Neural progenitor cell (in vitro differentiated cells): ENCODE measurements at regions not wholly inside any gene's neighbourhood (a gene's known extent, or its start where the extent isn't known, plus 50 kb on each side); places are given as distances from the start of the nearest gene placed in this dataset.
A peak's percentile ranks its signal among the peaks of the same experiment; 100 is the strongest.

ENCODE experiments used
- DNase-seq: peaks from one replicate; pipeline ENCODE4 v3.0.0-alpha.2; 2016; ENCODE audit warnings: low spot score
- H2AFZ ChIP-seq: fragments of 200-600 bp; sonication (generic); replicated peaks from 2 replicates; pipeline ENCODE4 v1.6.1; 2016; ENCODE audit warnings: antibody characterized with exemption
- H3F3A ChIP-seq: fragments of 200-600 bp; sonication (generic); 2 replicates; pipeline ENCODE4 v1.6.1; 2016; ENCODE audit warnings: antibody characterized with exemption, low read depth
- H3K27ac ChIP-seq: fragments of 200-600 bp; sonication (generic); 2 replicates; pipeline ENCODE4 v1.5.1; 2016; ENCODE audit warnings: mild to moderate bottlenecking
- H3K27me3 ChIP-seq: fragments of 200-600 bp; sonication (generic); 2 replicates; pipeline ENCODE4 v1.6.1; 2016; ENCODE audit warnings: mild to moderate bottlenecking, moderate library complexity
- H3K36me3 ChIP-seq: fragments of 200-600 bp; sonication (generic); 2 replicates; pipeline ENCODE4 v1.5.1; 2016
- H3K4me1 ChIP-seq: fragments of 200-600 bp; sonication (generic); 2 replicates; pipeline ENCODE4 v1.6.1; 2016; ENCODE audit warnings: mixed run types
- H3K4me2 ChIP-seq: fragments of 200-600 bp; sonication (generic); 2 replicates; pipeline ENCODE4 v1.6.1; 2016
- H3K4me3 ChIP-seq: fragments of 200-600 bp; sonication (generic); 2 replicates; pipeline ENCODE4 v1.5.1; 2016
- H3K79me2 ChIP-seq: fragments of 200-600 bp; sonication (generic); 2 replicates; pipeline ENCODE4 v1.6.1; 2016; ENCODE audit warnings: low read depth
- H3K9ac ChIP-seq: fragments of 200-600 bp; sonication (generic); 2 replicates; pipeline ENCODE4 v1.6.1; 2016
- H3K9me3 ChIP-seq: fragments of 200-600 bp; sonication (generic); 2 replicates; pipeline ENCODE4 v1.5.1; 2016; ENCODE audit warnings: low read depth
- H4K20me1 ChIP-seq: fragments of 200-600 bp; sonication (generic); 2 replicates; pipeline ENCODE4 v1.6.1; 2016; ENCODE audit warnings: low read depth
- H3K27ac Mint-ChIP-seq: 3 replicates; pipeline ENCODE4 v1.8.0; 2021; ENCODE audit warnings: mixed read lengths
- H3K27me3 Mint-ChIP-seq: 2 replicates; pipeline ENCODE4 v1.8.0; 2022; ENCODE audit warnings: low read depth, mild to moderate bottlenecking, inconsistent platforms, moderate library complexity, mixed read lengths; ENCODE audit not compliant: insufficient read depth
- H3K36me3 Mint-ChIP-seq: 3 replicates; pipeline ENCODE4 v1.8.0; 2021; ENCODE audit warnings: mixed read lengths
- H3K4me1 Mint-ChIP-seq: 3 replicates; pipeline ENCODE4 v1.8.0; 2021; ENCODE audit warnings: mixed read lengths
- H3K4me3 Mint-ChIP-seq: 3 replicates; pipeline ENCODE4 v1.8.0; 2021; ENCODE audit warnings: mild to moderate bottlenecking, moderate library complexity, mixed read lengths
- H3K9me3 Mint-ChIP-seq: 3 replicates; pipeline ENCODE4 v1.8.0; 2020; ENCODE audit warnings: mixed read lengths
- EZH2 ChIP-seq: fragments of 200-600 bp; sonication (generic); IDR thresholded peaks from 2 replicates; pipeline ENCODE4 v1.6.1; 2017; ENCODE audit warnings: antibody characterized with exemption, mild to moderate bottlenecking, moderate library complexity
- EZH2phosphoT487 ChIP-seq: fragments of 200-600 bp; sonication (generic); IDR thresholded peaks from 2 replicates; pipeline ENCODE4 v1.6.1; 2017; ENCODE audit warnings: antibody characterized with exemption
- TF ChIP-seq, protein P1 (sequence below): fragments of 200-600 bp; sonication (generic); IDR thresholded peaks from 2 replicates; pipeline ENCODE4 v1.5.1; 2017; ENCODE audit warnings: antibody characterized with exemption, mild to moderate bottlenecking

GRCh38 chr1:238648296-238648695 lies 738.1 kb upstream of the CHRM3 start:
- no peak for DNase-seq
- no peaks in the 10 kb centered on the region for H3K36me3 Mint-ChIP-seq
- peaks cover 9% of the 10 kb centered on the region for H3K4me1 Mint-ChIP-seq
- Histone ChIP-seq H3K9ac (no peak overlapping the region), H3K4me3 (no peak overlapping the region), H3K4me1 (peaks cover 16% of the 10 kb centered on the region), H3K9me3 (no peaks in the 10 kb centered on the region), H3K4me2 (no peak overlapping the region), H3K36me3 (no peaks in the 10 kb centered on the region), H3K79me2 (no peaks in the 10 kb centered on the region), H3K27ac (no peak overlapping the region), H3F3A (no peaks in the 10 kb centered on the region), H2AFZ (no peak overlapping the region), H3K27me3 (no peaks in the 10 kb centered on the region), H4K20me1 (no peaks in the 10 kb centered on the region)
- no peak for TF ChIP-seq EZH2phosphoT487
- TF ChIP-seq EZH2: no peak
- TF ChIP-seq, protein P1, sequence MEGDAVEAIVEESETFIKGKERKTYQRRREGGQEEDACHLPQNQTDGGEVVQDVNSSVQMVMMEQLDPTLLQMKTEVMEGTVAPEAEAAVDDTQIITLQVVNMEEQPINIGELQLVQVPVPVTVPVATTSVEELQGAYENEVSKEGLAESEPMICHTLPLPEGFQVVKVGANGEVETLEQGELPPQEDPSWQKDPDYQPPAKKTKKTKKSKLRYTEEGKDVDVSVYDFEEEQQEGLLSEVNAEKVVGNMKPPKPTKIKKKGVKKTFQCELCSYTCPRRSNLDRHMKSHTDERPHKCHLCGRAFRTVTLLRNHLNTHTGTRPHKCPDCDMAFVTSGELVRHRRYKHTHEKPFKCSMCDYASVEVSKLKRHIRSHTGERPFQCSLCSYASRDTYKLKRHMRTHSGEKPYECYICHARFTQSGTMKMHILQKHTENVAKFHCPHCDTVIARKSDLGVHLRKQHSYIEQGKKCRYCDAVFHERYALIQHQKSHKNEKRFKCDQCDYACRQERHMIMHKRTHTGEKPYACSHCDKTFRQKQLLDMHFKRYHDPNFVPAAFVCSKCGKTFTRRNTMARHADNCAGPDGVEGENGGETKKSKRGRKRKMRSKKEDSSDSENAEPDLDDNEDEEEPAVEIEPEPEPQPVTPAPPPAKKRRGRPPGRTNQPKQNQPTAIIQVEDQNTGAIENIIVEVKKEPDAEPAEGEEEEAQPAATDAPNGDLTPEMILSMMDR: no peak
- H3K4me3 Mint-ChIP-seq: no peak overlapping the region
- no peaks in the 10 kb centered on the region for H3K27me3 Mint-ChIP-seq
- H3K9me3 Mint-ChIP-seq: no peaks in the 10 kb centered on the region
- peak overlapping the region; percentile 42 for H3K27ac Mint-ChIP-seq

DNA sequence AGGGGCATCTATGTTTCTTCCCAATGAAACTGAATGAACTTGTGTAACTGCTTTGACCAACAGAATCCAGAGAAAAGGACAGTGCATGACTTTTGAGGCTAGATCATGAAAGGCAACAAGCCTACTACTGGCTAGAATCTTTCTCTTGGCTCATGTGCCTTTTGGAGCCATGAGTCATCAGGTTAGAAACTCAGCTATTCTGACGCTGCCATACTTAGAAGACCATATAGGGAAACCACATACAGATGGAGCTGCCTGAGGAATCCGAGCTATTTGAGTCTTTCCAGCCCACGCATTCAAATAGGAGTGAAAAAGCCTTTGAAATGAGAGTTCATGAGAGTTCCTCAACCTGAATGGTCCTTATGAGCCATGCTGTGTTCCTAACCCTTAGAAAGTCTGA lies 738.5 kb upstream of the CHRM3 start:
- peaks cover under 1% of the 10 kb centered on the region for H3F3A ChIP-seq
- DNase-seq: peak; percentile 60
- H3K4me1 Mint-ChIP-seq: peaks cover 9% of the 10 kb centered on the region
- H3K4me3 Mint-ChIP-seq: no peak overlapping the region
- H3K36me3 Mint-ChIP-seq: no peaks in the 10 kb centered on the region
- no peaks in the 10 kb centered on the region for H3K9me3 ChIP-seq
- H3K4me3 ChIP-seq: no peak overlapping the region
- no peaks in the 10 kb centered on the region for H3K27me3 ChIP-seq
- H3K4me1 ChIP-seq: peaks cover 16% of the 10 kb centered on the region
- H3K79me2 ChIP-seq: no peaks in the 10 kb centered on the region
- no peak overlapping the region for H3K27ac ChIP-seq
- no peaks in the 10 kb centered on the region for H3K27me3 Mint-ChIP-seq
- H3K9ac ChIP-seq: no peak overlapping the region
- no peaks in the 10 kb centered on the region for H3K9me3 Mint-ChIP-seq
- H2AFZ ChIP-seq: no peak overlapping the region
- no peak for TF ChIP-seq EZH2
- TF ChIP-seq EZH2phosphoT487: no peak
- TF ChIP-seq, protein P1: no peak
- H3K4me2 ChIP-seq: no peak overlapping the region
- H4K20me1 ChIP-seq: no peaks in the 10 kb centered on the region
- H3K36me3 ChIP-seq: no peaks in the 10 kb centered on the region
- H3K27ac Mint-ChIP-seq: peak overlapping the region; percentile 42

DNA sequence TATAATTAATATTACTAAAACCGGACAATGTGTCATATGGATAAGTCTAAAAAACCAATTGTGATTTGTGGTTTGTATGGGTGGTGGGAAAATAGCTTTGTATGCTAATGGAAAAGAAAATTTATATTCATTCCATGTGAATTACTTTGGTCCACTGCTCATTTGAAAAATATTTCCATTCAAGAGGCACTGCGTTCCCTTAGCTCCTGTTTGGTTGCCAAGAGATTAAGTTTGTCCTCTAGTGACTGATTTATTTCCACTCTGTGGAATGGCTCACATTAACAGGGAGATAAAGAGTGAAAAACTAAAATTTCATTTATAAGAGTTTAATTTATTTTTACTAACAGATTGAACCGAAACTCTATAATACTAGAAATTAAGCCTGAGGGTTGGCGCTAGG lies 744.1 kb upstream of the CHRM3 start:
- no peaks in the 10 kb centered on the region for H3K4me1 ChIP-seq
- H4K20me1 ChIP-seq: no peaks in the 10 kb centered on the region
- H3F3A ChIP-seq: peaks cover 18% of the 10 kb centered on the region
- no peaks in the 10 kb centered on the region for H3K9me3 Mint-ChIP-seq
- H3K27ac Mint-ChIP-seq: no peak overlapping the region
- TF ChIP-seq, protein P1: no peak
- TF ChIP-seq EZH2 (no peak), EZH2phosphoT487 (no peak)
- peaks cover 2% of the 10 kb centered on the region for H3K4me1 Mint-ChIP-seq
- H3K9ac ChIP-seq: no peak overlapping the region
- no peaks in the 10 kb centered on the region for H3K9me3 ChIP-seq
- peak overlapping the region; percentile 14 for H3K27ac ChIP-seq
- DNase-seq: no peak
- no peak overlapping the region for H2AFZ ChIP-seq
- H3K79me2 ChIP-seq: no peaks in the 10 kb centered on the region
- H3K36me3 ChIP-seq: no peaks in the 10 kb centered on the region
- H3K4me3 ChIP-seq: no peak overlapping the region
- H3K4me3 Mint-ChIP-seq: no peak overlapping the region
- no peaks in the 10 kb centered on the region for H3K27me3 Mint-ChIP-seq
- no peaks in the 10 kb centered on the region for H3K27me3 ChIP-seq
- no peak overlapping the region for H3K4me2 ChIP-seq
- no peaks in the 10 kb centered on the region for H3K36me3 Mint-ChIP-seq

DNA sequence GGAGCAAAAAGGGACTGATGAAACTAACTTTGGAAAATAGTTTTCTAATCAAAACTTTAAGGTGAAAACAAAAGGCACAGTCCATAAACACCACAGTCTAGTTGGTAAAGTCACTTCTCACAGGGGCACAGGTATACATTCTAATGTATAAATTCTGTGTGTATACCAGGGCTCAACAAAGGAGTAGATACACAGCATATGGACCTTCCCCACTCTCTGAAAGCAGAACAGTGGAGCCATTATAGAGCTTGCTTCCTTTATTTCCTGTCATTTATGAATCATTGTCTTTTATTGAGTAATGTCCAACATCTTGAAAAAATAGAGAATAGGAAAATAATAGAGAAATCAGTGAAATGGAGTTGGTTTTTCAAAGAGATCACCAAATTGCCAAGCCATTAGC lies 746.5 kb upstream of the CHRM3 start:
- Histone ChIP-seq H3K9ac (no peak overlapping the region), H3K4me3 (no peak overlapping the region), H3F3A (peaks cover 18% of the 10 kb centered on the region), H3K9me3 (no peaks in the 10 kb centered on the region), H3K27me3 (no peaks in the 10 kb centered on the region), H3K4me1 (no peaks in the 10 kb centered on the region), H2AFZ (peak overlapping the region; percentile 24), H3K36me3 (no peaks in the 10 kb centered on the region), H3K27ac (no peak overlapping the region), H3K4me2 (no peak overlapping the region), H3K79me2 (no peaks in the 10 kb centered on the region), H4K20me1 (no peaks in the 10 kb centered on the region)
- TF ChIP-seq, protein P1: no peak
- no peak for TF ChIP-seq EZH2
- no peak for TF ChIP-seq EZH2phosphoT487
- DNase-seq: no peak
- Mint-ChIP-seq H3K27ac (no peak overlapping the region), H3K9me3 (no peaks in the 10 kb centered on the region), H3K36me3 (no peaks in the 10 kb centered on the region), H3K27me3 (peaks cover 3% of the 10 kb centered on the region), H3K4me3 (no peak overlapping the region), H3K4me1 (peaks cover 2% of the 10 kb centered on the region)
